Lower leg skin (tissue), 3 donors: ENCODE measurements at regions not wholly inside any gene's neighbourhood (a gene's known extent, or its start where the extent isn't known, plus 50 kb on each side); places are given as distances from the start of the nearest gene placed in this dataset.

Source experiments
- POLR2A ChIP-seq, 2 donors: fragments of 450-650 bp; IDR thresholded peaks; one replicate each; pipeline ENCODE4 v1.6.1; 2016 to 2017; ENCODE audit warnings: antibody characterized with exemption in 2 of 2, mild to moderate bottlenecking in 1 of 2, moderate library complexity in 1 of 2
- TF ChIP-seq, protein P1 (sequence below), 3 donors: fragments of 450-650 bp; IDR thresholded peaks; one replicate each; pipeline ENCODE4 v1.5.1; 2016; ENCODE audit warnings: antibody characterized with exemption in 3 of 3, mild to moderate bottlenecking in 3 of 3, moderate library complexity in 2 of 3

DNA sequence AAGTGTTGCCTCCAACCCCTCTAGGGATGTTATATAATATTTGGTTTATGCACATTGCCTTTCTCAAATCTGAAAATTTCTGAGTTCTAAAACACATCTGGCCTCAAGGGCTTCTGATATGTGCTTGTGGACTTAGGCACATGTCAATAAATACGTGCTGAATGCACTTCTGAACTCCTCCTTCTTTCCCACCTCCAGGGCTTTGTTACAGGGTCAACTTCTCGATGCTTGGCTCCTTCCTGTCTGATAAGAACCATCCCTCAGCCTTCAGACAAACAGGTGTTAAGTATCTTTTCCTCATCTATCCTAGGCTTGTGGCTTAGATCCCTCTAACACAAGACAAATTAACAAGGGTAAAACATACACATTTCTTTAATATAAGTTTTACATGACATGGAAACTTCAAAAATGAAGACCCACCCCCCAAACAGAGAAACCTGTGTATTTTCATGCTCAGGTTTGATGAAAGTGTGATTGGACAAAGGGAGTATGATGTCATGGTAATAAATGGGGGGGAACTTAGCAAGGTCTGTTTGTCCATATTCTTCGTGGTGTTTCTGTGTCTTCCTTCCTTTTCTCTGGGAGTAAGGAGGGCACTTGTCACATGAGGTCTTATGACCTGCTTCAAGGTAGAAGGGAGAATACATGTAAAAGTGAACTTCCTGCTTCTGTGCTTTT, 326.9 kb downstream of the CD83 start:
- TF ChIP-seq, protein P1, sequence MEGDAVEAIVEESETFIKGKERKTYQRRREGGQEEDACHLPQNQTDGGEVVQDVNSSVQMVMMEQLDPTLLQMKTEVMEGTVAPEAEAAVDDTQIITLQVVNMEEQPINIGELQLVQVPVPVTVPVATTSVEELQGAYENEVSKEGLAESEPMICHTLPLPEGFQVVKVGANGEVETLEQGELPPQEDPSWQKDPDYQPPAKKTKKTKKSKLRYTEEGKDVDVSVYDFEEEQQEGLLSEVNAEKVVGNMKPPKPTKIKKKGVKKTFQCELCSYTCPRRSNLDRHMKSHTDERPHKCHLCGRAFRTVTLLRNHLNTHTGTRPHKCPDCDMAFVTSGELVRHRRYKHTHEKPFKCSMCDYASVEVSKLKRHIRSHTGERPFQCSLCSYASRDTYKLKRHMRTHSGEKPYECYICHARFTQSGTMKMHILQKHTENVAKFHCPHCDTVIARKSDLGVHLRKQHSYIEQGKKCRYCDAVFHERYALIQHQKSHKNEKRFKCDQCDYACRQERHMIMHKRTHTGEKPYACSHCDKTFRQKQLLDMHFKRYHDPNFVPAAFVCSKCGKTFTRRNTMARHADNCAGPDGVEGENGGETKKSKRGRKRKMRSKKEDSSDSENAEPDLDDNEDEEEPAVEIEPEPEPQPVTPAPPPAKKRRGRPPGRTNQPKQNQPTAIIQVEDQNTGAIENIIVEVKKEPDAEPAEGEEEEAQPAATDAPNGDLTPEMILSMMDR (IDR thresholded peaks at IDR 0.05): no peak
- TF ChIP-seq POLR2A (IDR thresholded peaks at IDR 0.05): no peak
